Tibial nerve (tissue), 4 donors: ENCODE measurements at regions not wholly inside any gene's neighbourhood (a gene's known extent, or its start where the extent isn't known, plus 50 kb on each side); places are given as distances from the start of the nearest gene placed in this dataset.

ENCODE experiments used
- DNase-seq, 2 donors: peaks; one replicate each; pipeline ENCODE4 v3.0.0-alpha.2; 2019; ENCODE audit warnings: low spot score in 2 of 2
- H3K27ac ChIP-seq, 4 donors: fragments of 200-600 bp; sonication (generic) in 3 of 4; one replicate each; pipeline ENCODE4 v1.5.1; 2017 to 2019; ENCODE audit warnings: mild to moderate bottlenecking in 1 of 4
- H3K27me3 ChIP-seq, 2 donors: fragments of 200-600 bp; sonication (generic) in 1 of 2; one replicate each; pipeline versions ENCODE4 v1.5.1 to v1.6.0; 2017 to 2019
- H3K36me3 ChIP-seq, 3 donors: fragments of 200-600 bp; sonication (generic); one replicate each; pipeline ENCODE4 v1.5.1; 2018 to 2019
- H3K4me1 ChIP-seq, 4 donors: fragments of 200-600 bp; sonication (generic) in 3 of 4; one replicate each; pipeline ENCODE4 v1.5.1; 2017 to 2019
- H3K4me3 ChIP-seq, 4 donors: fragments of 200-600 bp; sonication (generic) in 3 of 4; one replicate each; pipeline ENCODE4 v1.5.1; 2017 to 2019; ENCODE audit warnings: mild to moderate bottlenecking in 1 of 4, moderate library complexity in 1 of 4
- H3K9me3 ChIP-seq, 4 donors: fragments of 200-600 bp; sonication (generic) in 3 of 4; one replicate each; pipeline ENCODE4 v1.5.1; 2017 to 2019
- EP300 ChIP-seq, 2 donors: sonication (generic); formaldehyde crosslinking; IDR thresholded peaks; one replicate each; pipeline ENCODE4 v1.6.1; 2017; ENCODE audit warnings: antibody characterized with exemption in 2 of 2, mild to moderate bottlenecking in 1 of 2
- POLR2A ChIP-seq, 2 donors: fragments of 450-650 bp; IDR thresholded peaks; one replicate each; pipeline ENCODE4 v1.6.1; 2017; ENCODE audit warnings: antibody characterized with exemption in 2 of 2, mild to moderate bottlenecking in 2 of 2, moderate library complexity in 2 of 2
- WGBS, 2 donors: methylation state at CpG; one replicate each; pipeline ENCODE4 v1.1.5; 2018; 5-methylcytosine and 5-hydroxymethylcytosine counted together
- TF ChIP-seq, protein P1 (sequence below), 5 experiments: fragments of 200-600 bp in 3 of 5; fragments of 450-650 bp in 2 of 5; sonication (generic) in 3 of 5; IDR thresholded peaks; one replicate each; pipeline ENCODE4 v1.5.1; 2016 to 2019; ENCODE audit warnings: antibody characterized with exemption in 5 of 5, mild to moderate bottlenecking in 3 of 5, moderate library complexity in 2 of 5

GRCh38 chr5:106290841-106291240 lies 1379.9 kb downstream of the EFNA5 start:
- TF ChIP-seq EP300 (IDR thresholded peaks at IDR 0.05) (no peak), POLR2A (IDR thresholded peaks at IDR 0.05) (no peak)
- TF ChIP-seq, protein P1, sequence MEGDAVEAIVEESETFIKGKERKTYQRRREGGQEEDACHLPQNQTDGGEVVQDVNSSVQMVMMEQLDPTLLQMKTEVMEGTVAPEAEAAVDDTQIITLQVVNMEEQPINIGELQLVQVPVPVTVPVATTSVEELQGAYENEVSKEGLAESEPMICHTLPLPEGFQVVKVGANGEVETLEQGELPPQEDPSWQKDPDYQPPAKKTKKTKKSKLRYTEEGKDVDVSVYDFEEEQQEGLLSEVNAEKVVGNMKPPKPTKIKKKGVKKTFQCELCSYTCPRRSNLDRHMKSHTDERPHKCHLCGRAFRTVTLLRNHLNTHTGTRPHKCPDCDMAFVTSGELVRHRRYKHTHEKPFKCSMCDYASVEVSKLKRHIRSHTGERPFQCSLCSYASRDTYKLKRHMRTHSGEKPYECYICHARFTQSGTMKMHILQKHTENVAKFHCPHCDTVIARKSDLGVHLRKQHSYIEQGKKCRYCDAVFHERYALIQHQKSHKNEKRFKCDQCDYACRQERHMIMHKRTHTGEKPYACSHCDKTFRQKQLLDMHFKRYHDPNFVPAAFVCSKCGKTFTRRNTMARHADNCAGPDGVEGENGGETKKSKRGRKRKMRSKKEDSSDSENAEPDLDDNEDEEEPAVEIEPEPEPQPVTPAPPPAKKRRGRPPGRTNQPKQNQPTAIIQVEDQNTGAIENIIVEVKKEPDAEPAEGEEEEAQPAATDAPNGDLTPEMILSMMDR (IDR thresholded peaks at IDR 0.05) = no peak
- Histone ChIP-seq H3K4me3 (no peak overlapping the region), H3K27ac (no peak overlapping the region), H3K27me3 (no peaks in the 10 kb centered on the region), H3K4me1 (no peaks in the 10 kb centered on the region), H3K9me3 (no peaks in the 10 kb centered on the region), H3K36me3 (no peaks in the 10 kb centered on the region)
- no peak for DNase-seq
- WGBS, 2 donors = 68 to 82% methylated on average over 1 of the region's 1 CpG

GRCh38 chr5:106288979-106289378 lies 1381.8 kb downstream of the EFNA5 start:
- H3K27ac ChIP-seq = no peak overlapping the region
- H3K36me3 ChIP-seq = no peaks in the 10 kb centered on the region
- no peaks in the 10 kb centered on the region for H3K27me3 ChIP-seq
- H3K4me1 ChIP-seq = no peaks in the 10 kb centered on the region
- H3K4me3 ChIP-seq = no peak overlapping the region
- 37 to 40% methylated on average over 3 of the region's 3 CpGs for WGBS, 2 donors
- no peak for TF ChIP-seq EP300 (IDR thresholded peaks at IDR 0.05)
- TF ChIP-seq, protein P1 (IDR thresholded peaks at IDR 0.05) = no peak
- DNase-seq = no peak
- H3K9me3 ChIP-seq = no peaks in the 10 kb centered on the region

- Histone ChIP-seq H3K36me3 (no peaks in the 10 kb centered on the region), H3K9me3 (no peaks in the 10 kb centered on the region), H3K4me1 (no peaks in the 10 kb centered on the region), H3K27me3 (no peaks in the 10 kb centered on the region), H3K4me3 (no peak overlapping the region), H3K27ac (no peak overlapping the region)
- DNase-seq = no peak
- WGBS, 2 donors = 86 to 91% methylated on average over 3 of the region's 3 CpGs
- TF ChIP-seq POLR2A (IDR thresholded peaks at IDR 0.05) (no peak), EP300 (IDR thresholded peaks at IDR 0.05) (no peak)
- TF ChIP-seq, protein P1 (IDR thresholded peaks at IDR 0.05) = no peak
Observed at GRCh38 chr5:106277540-106278096, 1393.1 kb downstream of the EFNA5 start.

- WGBS, 2 donors = 60 to 64% methylated on average over 2 of the region's 2 CpGs
- Histone ChIP-seq H3K9me3 (no peaks in the 10 kb centered on the region), H3K4me1 (no peaks in the 10 kb centered on the region), H3K27ac (no peak overlapping the region), H3K36me3 (no peaks in the 10 kb centered on the region), H3K4me3 (no peak overlapping the region), H3K27me3 (no peaks in the 10 kb centered on the region)
- DNase-seq = no peak
- TF ChIP-seq, protein P1 (IDR thresholded peaks at IDR 0.05) = peak in 3 of 5 experiments; percentile 13 to 17 (median 14)
- TF ChIP-seq POLR2A (IDR thresholded peaks at IDR 0.05) (no peak), EP300 (IDR thresholded peaks at IDR 0.05) (no peak)
Observed at GRCh38 chr5:106269252-106269843, 1401.4 kb downstream of the EFNA5 start.

DNA sequence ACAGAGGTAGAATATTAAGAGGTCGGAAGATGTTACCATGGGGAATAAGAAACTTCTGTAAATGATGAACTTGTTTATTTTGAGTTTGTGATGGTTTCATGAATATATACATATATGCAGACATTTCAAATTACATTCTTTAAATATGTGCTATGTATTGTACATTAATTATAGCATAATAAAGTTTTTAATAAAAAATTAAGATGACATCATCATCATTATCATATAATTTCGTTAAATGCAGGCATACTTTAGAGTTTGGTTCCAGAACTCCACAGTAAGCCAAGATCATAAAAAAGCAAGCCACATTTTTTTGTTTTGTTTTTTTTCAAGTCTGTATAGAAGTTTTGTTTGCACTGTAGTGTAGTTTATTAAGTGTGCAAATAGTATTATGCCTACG lies 1403.5 kb downstream of the EFNA5 start:
- no peak overlapping the region for H3K4me3 ChIP-seq
- TF ChIP-seq EP300 (IDR thresholded peaks at IDR 0.05) (no peak), POLR2A (IDR thresholded peaks at IDR 0.05) (no peak)
- TF ChIP-seq, protein P1 (IDR thresholded peaks at IDR 0.05) = no peak
- no peak overlapping the region for H3K27ac ChIP-seq
- DNase-seq = no peak
- no peaks in the 10 kb centered on the region for H3K9me3 ChIP-seq
- H3K36me3 ChIP-seq = no peaks in the 10 kb centered on the region
- H3K4me1 ChIP-seq = no peaks in the 10 kb centered on the region
- no peaks in the 10 kb centered on the region for H3K27me3 ChIP-seq
- 76 to 78% methylated on average over 3 of the region's 3 CpGs for WGBS, 2 donors
